DOHH2 (cell line): ENCODE measurements at regions not wholly inside any gene's neighbourhood (a gene's known extent, or its start where the extent isn't known, plus 50 kb on each side); places are given as distances from the start of the nearest gene placed in this dataset.

ENCODE experiments used
- H3F3A ChIP-seq: fragments of 200-600 bp; sonication (generic), shearing (Covaris generic); 2 replicates; pipeline ENCODE4 v1.6.0; 2016; ENCODE audit warnings: antibody characterized with exemption, mild to moderate bottlenecking; ENCODE audit not compliant: control insufficient read depth, insufficient read depth
- H3K27ac ChIP-seq: fragments of 200-600 bp; sonication (generic); 2 replicates; pipeline ENCODE4 v1.5.1; 2014; ENCODE audit warnings: low read depth, mild to moderate bottlenecking, low read length, moderate library complexity
- H3K27me3 ChIP-seq: fragments of 200-600 bp; sonication (generic); 2 replicates; pipeline ENCODE4 v1.6.1; 2014; ENCODE audit warnings: mild to moderate bottlenecking, low read length, mixed read lengths; ENCODE audit not compliant: control insufficient read depth
- H3K36me3 ChIP-seq: fragments of 200-600 bp; sonication (generic); 2 replicates; pipeline ENCODE4 v1.6.1; 2014; ENCODE audit warnings: mild to moderate bottlenecking, low read length, moderate library complexity, mixed read lengths; ENCODE audit not compliant: control insufficient read depth
- H3K4me1 ChIP-seq: fragments of 200-600 bp; sonication (generic); 2 replicates; pipeline ENCODE4 v1.6.1; 2014; ENCODE audit warnings: mild to moderate bottlenecking, low read length, mixed read lengths; ENCODE audit not compliant: control insufficient read depth
- H3K4me2 ChIP-seq: fragments of 200-600 bp; sonication (generic); 2 replicates; pipeline ENCODE4 v1.6.0; 2014; ENCODE audit warnings: mild to moderate bottlenecking, low read length, moderate library complexity
- H3K4me3 ChIP-seq: fragments of 200-600 bp; sonication (generic); 2 replicates; pipeline ENCODE4 v1.5.1; 2014; ENCODE audit warnings: mild to moderate bottlenecking, low read length, mixed read lengths
- H3K79me2 ChIP-seq: fragments of 200-600 bp; sonication (generic); 2 replicates; pipeline ENCODE4 v1.6.1; 2014; ENCODE audit warnings: mild to moderate bottlenecking, low read length, mixed read lengths; ENCODE audit not compliant: control insufficient read depth
- H3K9me2 ChIP-seq: fragments of 200-600 bp; sonication (generic); replicated peaks from 2 replicates; pipeline ENCODE4 v1.6.1; 2014; ENCODE audit warnings: mild to moderate bottlenecking, low read length, mixed read lengths; ENCODE audit not compliant: control insufficient read depth
- H3K9me3 ChIP-seq: fragments of 200-600 bp; sonication (generic); 2 replicates; pipeline ENCODE4 v1.6.1; 2014; ENCODE audit warnings: antibody characterized with exemption, low read length, mixed read lengths; ENCODE audit not compliant: control insufficient read depth, insufficient read depth
- H4K20me1 ChIP-seq: fragments of 200-600 bp; sonication (generic); 2 replicates; pipeline ENCODE4 v1.6.0; 2014; ENCODE audit warnings: low read depth, mild to moderate bottlenecking, antibody characterized with exemption, low read length, moderate library complexity; ENCODE audit not compliant: control insufficient read depth, insufficient read depth
- CTCF ChIP-seq: fragments of 200-600 bp; sonication (generic); IDR thresholded peaks from one replicate; pipeline ENCODE4 v1.5.1; 2014; ENCODE audit warnings: antibody characterized with exemption, mild to moderate bottlenecking, low read depth, low read length; ENCODE audit not compliant: poor library complexity, severe bottlenecking
- EZH2phosphoT487 ChIP-seq: fragments of 200-600 bp; sonication (generic); IDR thresholded peaks from 2 replicates; pipeline ENCODE4 v1.6.1; 2017; ENCODE audit warnings: borderline replicate concordance, mild to moderate bottlenecking, antibody characterized with exemption, low read length, moderate library complexity, mixed read lengths

GRCh38 chr4:170234800-170235199 lies 145.0 kb upstream of the AADAT start:
- H3K4me1 ChIP-seq, result peaks cover 46% of the 10 kb centered on the region
- peak overlapping the region; percentile 39 for H3K27ac ChIP-seq
- H3K9me2 ChIP-seq, result no peaks in the 10 kb centered on the region
- no peak overlapping the region for H3K4me3 ChIP-seq
- no peaks in the 10 kb centered on the region for H3F3A ChIP-seq
- H3K36me3 ChIP-seq, result no peaks in the 10 kb centered on the region
- H3K4me2 ChIP-seq, result peak overlapping the region; percentile 51
- H3K79me2 ChIP-seq, result no peaks in the 10 kb centered on the region
- H3K27me3 ChIP-seq, result no peaks in the 10 kb centered on the region
- H3K9me3 ChIP-seq, result no peaks in the 10 kb centered on the region
- no peaks in the 10 kb centered on the region for H4K20me1 ChIP-seq
- TF ChIP-seq CTCF, result no peak
- TF ChIP-seq EZH2phosphoT487, result no peak

GRCh38 chr4:170231377-170231776 lies 141.6 kb upstream of the AADAT start:
- H3K4me1 ChIP-seq, result peaks cover 40% of the 10 kb centered on the region
- no peaks in the 10 kb centered on the region for H3F3A ChIP-seq
- H3K79me2 ChIP-seq, result no peaks in the 10 kb centered on the region
- no peak overlapping the region for H3K4me2 ChIP-seq
- no peaks in the 10 kb centered on the region for H3K9me2 ChIP-seq
- no peak for TF ChIP-seq EZH2phosphoT487
- no peak for TF ChIP-seq CTCF
- no peak overlapping the region for H3K27ac ChIP-seq
- H3K4me3 ChIP-seq, result no peak overlapping the region
- no peaks in the 10 kb centered on the region for H3K9me3 ChIP-seq
- H3K27me3 ChIP-seq, result no peaks in the 10 kb centered on the region
- H4K20me1 ChIP-seq, result no peaks in the 10 kb centered on the region
- no peaks in the 10 kb centered on the region for H3K36me3 ChIP-seq

- TF ChIP-seq CTCF, result no peak
- TF ChIP-seq EZH2phosphoT487, result no peak
- H3K27me3 ChIP-seq, result no peaks in the 10 kb centered on the region
- no peaks in the 10 kb centered on the region for H3K36me3 ChIP-seq
- H3K79me2 ChIP-seq, result no peaks in the 10 kb centered on the region
- H3K4me3 ChIP-seq, result no peak overlapping the region
- no peaks in the 10 kb centered on the region for H4K20me1 ChIP-seq
- peaks cover 32% of the 10 kb centered on the region for H3K4me1 ChIP-seq
- H3K4me2 ChIP-seq, result no peak overlapping the region
- no peaks in the 10 kb centered on the region for H3K9me3 ChIP-seq
- no peaks in the 10 kb centered on the region for H3F3A ChIP-seq
- no peaks in the 10 kb centered on the region for H3K9me2 ChIP-seq
- H3K27ac ChIP-seq, result no peak overlapping the region
Observed at GRCh38 chr4:170230242-170230641, 140.5 kb upstream of the AADAT start.

GRCh38 chr4:170229006-170229405 lies 139.2 kb upstream of the AADAT start:
- Histone ChIP-seq H3F3A (no peaks in the 10 kb centered on the region), H3K27me3 (no peaks in the 10 kb centered on the region), H3K4me3 (no peak overlapping the region), H3K4me1 (peaks cover 22% of the 10 kb centered on the region), H4K20me1 (no peaks in the 10 kb centered on the region), H3K4me2 (no peak overlapping the region), H3K9me3 (no peaks in the 10 kb centered on the region), H3K79me2 (no peaks in the 10 kb centered on the region), H3K27ac (no peak overlapping the region), H3K36me3 (no peaks in the 10 kb centered on the region), H3K9me2 (no peaks in the 10 kb centered on the region)
- no peak for TF ChIP-seq CTCF
- no peak for TF ChIP-seq EZH2phosphoT487
